SK-N-MC (cell line): ENCODE measurements at regions not wholly inside any gene's neighbourhood (a gene's known extent, or its start where the extent isn't known, plus 50 kb on each side); places are given as distances from the start of the nearest gene placed in this dataset.

Experiments used
- EZH2 ChIP-seq: fragments of 200-600 bp; sonication (generic); IDR thresholded peaks from one replicate; pipeline ENCODE4 v1.6.1; 2017; ENCODE audit warnings: antibody characterized with exemption
- FOXP2 ChIP-seq: optimal IDR thresholded peaks from 2 replicates; pipeline ENCODE3; 2011; ENCODE audit warnings: mild to moderate bottlenecking, moderate library complexity; ENCODE audit not compliant: insufficient read depth; ENCODE audit errors: extremely low read length, control extremely low read depth
- POLR2AphosphoS5 ChIP-seq: IDR thresholded peaks from 2 replicates; pipeline ENCODE4 v1.6.1; 2012; ENCODE audit warnings: mild to moderate bottlenecking, low read depth, low read length, borderline replicate concordance

GRCh38 chr6:146905181-146905704, 299.0 kb upstream of the STXBP5 start:
- TF ChIP-seq FOXP2, result no peak
- no peak for TF ChIP-seq POLR2AphosphoS5
- TF ChIP-seq EZH2, result no peak
